Naive thymus-derived CD4-positive, alpha-beta T cell (primary cell): ENCODE measurements at regions not wholly inside any gene's neighbourhood (a gene's known extent, or its start where the extent isn't known, plus 50 kb on each side); places are given as distances from the start of the nearest gene placed in this dataset.

Source experiments
- ATAC-seq: fragments of 150-1000 bp; cut with Tn5 transposase; 2 replicates; pipeline ENCODE4 v1.10.0; 2021; ENCODE audit warnings: mild to moderate bottlenecking, moderate library complexity
- CTCF ChIA-PET: fragments of 350-600 bp; sonication (Branson Sonifier 250); formaldehyde crosslinking; loops from one replicate; lab custom pipeline; 2021; ENCODE audit warnings: antibody characterized with exemption; lab: Charles Lee
- POLR2A ChIA-PET: fragments of 350-600 bp; sonication (Branson Sonifier 250); formaldehyde crosslinking; loops from one replicate; lab custom pipeline; 2021; ENCODE audit warnings: antibody characterized with exemption, inconsistent platforms; lab: Charles Lee
- DNase-seq, 9 donors: peaks; one replicate each; pipeline versions ENCODE4 v3.0.0 to v3.0.0-alpha.2; 2020 to 2022; ENCODE audit warnings: mixed read lengths in 1 of 9
- H3K27ac ChIP-seq: one replicate; pipeline ENCODE4 v1.7.0; 2013; ENCODE audit warnings: mild to moderate bottlenecking, low read depth, low read length, moderate library complexity
- H3K27me3 ChIP-seq, 2 donors: one replicate each; pipeline ENCODE4 v1.7.0; 2013; ENCODE audit warnings: low read length in 2 of 2, mild to moderate bottlenecking in 2 of 2, moderate library complexity in 2 of 2; ENCODE audit not compliant: control insufficient read depth in 2 of 2, insufficient read depth in 2 of 2
- H3K36me3 ChIP-seq, 3 experiments: 1 replicate in 2 of 3; 2 replicates in 1 of 3; pipeline ENCODE4 v1.7.0; 2013; ENCODE audit warnings: low read length in 3 of 3, mild to moderate bottlenecking in 3 of 3, moderate library complexity in 1 of 3; ENCODE audit not compliant: insufficient read depth in 3 of 3, control insufficient read depth in 2 of 3
- H3K4me1 ChIP-seq, 2 donors: one replicate each; pipeline ENCODE4 v1.7.0; 2013; ENCODE audit warnings: low read length in 2 of 2, mild to moderate bottlenecking in 2 of 2, moderate library complexity in 1 of 2; ENCODE audit not compliant: control insufficient read depth in 2 of 2, insufficient read depth in 2 of 2
- H3K4me3 ChIP-seq: 2 replicates; pipeline ENCODE4 v1.7.0; 2013; ENCODE audit warnings: mild to moderate bottlenecking, low read length
- H3K9me3 ChIP-seq, 3 experiments: 1 replicate in 2 of 3; 2 replicates in 1 of 3; pipeline ENCODE4 v1.7.0; 2013; ENCODE audit warnings: low read length in 3 of 3; ENCODE audit not compliant: control insufficient read depth in 2 of 3
- H3K27ac Mint-ChIP-seq, 9 donors: one replicate each; pipeline ENCODE4 v1.8.0; 2020 to 2022; ENCODE audit warnings: mixed read lengths in 9 of 9, mild to moderate bottlenecking in 8 of 9, moderate library complexity in 5 of 9, inconsistent platforms in 2 of 9
- H3K27me3 Mint-ChIP-seq, 5 donors: one replicate each; pipeline ENCODE4 v1.8.0; 2021 to 2022; ENCODE audit warnings: mixed read lengths in 5 of 5, mild to moderate bottlenecking in 1 of 5
- H3K36me3 Mint-ChIP-seq, 5 donors: one replicate each; pipeline ENCODE4 v1.8.0; 2020 to 2022; ENCODE audit warnings: mixed read lengths in 5 of 5, mild to moderate bottlenecking in 3 of 5, inconsistent platforms in 1 of 5
- H3K4me1 Mint-ChIP-seq, 7 donors: one replicate each; pipeline ENCODE4 v1.8.0; 2020 to 2022; ENCODE audit warnings: mixed read lengths in 7 of 7, mild to moderate bottlenecking in 3 of 7, inconsistent platforms in 1 of 7
- H3K4me3 Mint-ChIP-seq, 10 donors: one replicate each; pipeline ENCODE4 v1.8.0; 2020 to 2022; ENCODE audit warnings: mild to moderate bottlenecking in 10 of 10, mixed read lengths in 10 of 10, moderate library complexity in 6 of 10, inconsistent platforms in 2 of 10
- H3K9me3 Mint-ChIP-seq, 11 donors: one replicate each; pipeline ENCODE4 v1.8.0; 2020 to 2022; ENCODE audit warnings: mixed read lengths in 11 of 11, mild to moderate bottlenecking in 4 of 11, inconsistent platforms in 1 of 11, moderate library complexity in 1 of 11
- intact Hi-C, 2 donors: fragments of 100-400 bp; cut with micrococcal nuclease; formaldehyde crosslinking; loops; one replicate each; pipeline ENCODE4 v1.15.1; 2023

- Histone ChIP-seq H3K9me3 (no peaks in the 10 kb centered on the region), H3K36me3 (no peaks in the 10 kb centered on the region), H3K27me3 (no peaks in the 10 kb centered on the region), H3K4me1 (peaks cover 5% of the 10 kb centered on the region in 2 donors), H3K27ac (no peak overlapping the region), H3K4me3 (no peak overlapping the region)
- intact Hi-C loops = no loop called here
- Mint-ChIP-seq H3K9me3 (peaks cover 0 to 3% (median 0%) of the 10 kb centered on the region in 11 donors), H3K27me3 (peaks cover 0 to 10% (median 4%) of the 10 kb centered on the region in 5 donors), H3K4me1 (peaks cover 0 to 14% (median 9%) of the 10 kb centered on the region in 7 donors), H3K4me3 (no peak overlapping the region), H3K36me3 (peaks cover 0 to 4% (median 1%) of the 10 kb centered on the region in 5 donors), H3K27ac (no peak overlapping the region)
- DNase-seq = no peak
- ChIA-PET POLR2A (no interaction called here), CTCF (no interaction called here)
- ATAC-seq = no peak
Measured at GRCh38 chr13:33528896-33529295, 243.3 kb upstream of the STARD13 start.

- ATAC-seq = no peak
- H3K9me3 ChIP-seq = no peaks in the 10 kb centered on the region
- CTCF ChIA-PET = no interaction called here
Measured at GRCh38 chr13:33531484-33531883, 245.9 kb upstream of the STARD13 start.

GRCh38 chr13:33535061-33535460 lies 249.5 kb upstream of the STARD13 start:
- Mint-ChIP-seq H3K4me1 (peaks cover 0 to 14% (median 6%) of the 10 kb centered on the region in 7 donors), H3K27ac (no peak overlapping the region), H3K9me3 (peaks cover 0 to 3% (median 0%) of the 10 kb centered on the region in 11 donors), H3K27me3 (peaks cover 0 to 4% (median 0%) of the 10 kb centered on the region in 5 donors), H3K4me3 (no peak overlapping the region), H3K36me3 (peaks cover 0 to 6% (median 1%) of the 10 kb centered on the region in 5 donors)
- ATAC-seq (no peak), DNase-seq (no peak)
- intact Hi-C loops = no loop called here
- ChIA-PET CTCF (no interaction called here), POLR2A (no interaction called here)
- H3K27me3 ChIP-seq = no peaks in the 10 kb centered on the region
- H3K36me3 ChIP-seq = no peaks in the 10 kb centered on the region
- no peak overlapping the region for H3K4me3 ChIP-seq
- no peak overlapping the region for H3K27ac ChIP-seq
- no peaks in the 10 kb centered on the region for H3K4me1 ChIP-seq
- H3K9me3 ChIP-seq = no peaks in the 10 kb centered on the region

More at GRCh38 chr13:33531484-33531883, 245.9 kb upstream of the STARD13 start:
- POLR2A ChIA-PET = interaction anchor here (1.0 kb wide), 1 partner anchor 12 kb away, joined by 3 read pairs; no protein-coding TSS in a partner anchor
- intact Hi-C loops = no loop called here
- Mint-ChIP-seq H3K4me3 (no peak overlapping the region), H3K27me3 (peaks cover 0 to 10% (median 4%) of the 10 kb centered on the region in 5 donors), H3K9me3 (peaks cover 0 to 3% (median 0%) of the 10 kb centered on the region in 11 donors), H3K36me3 (peaks cover 0 to 6% (median 1%) of the 10 kb centered on the region in 5 donors), H3K4me1 (peaks cover 6 to 17% (median 9%) of the 10 kb centered on the region in 7 donors), H3K27ac (no peak overlapping the region)
- H3K36me3 ChIP-seq = no peaks in the 10 kb centered on the region
- H3K4me3 ChIP-seq = no peak overlapping the region
- no peak overlapping the region for H3K27ac ChIP-seq
- H3K4me1 ChIP-seq = peaks cover 2% of the 10 kb centered on the region in 2 donors
- no peaks in the 10 kb centered on the region for H3K27me3 ChIP-seq
- no peak for DNase-seq

- Histone ChIP-seq H3K4me1 (peaks cover 12 to 15% of the 10 kb centered on the region in 2 donors), H3K4me3 (no peak overlapping the region), H3K9me3 (no peaks in the 10 kb centered on the region), H3K36me3 (no peaks in the 10 kb centered on the region), H3K27ac (no peak overlapping the region), H3K27me3 (no peaks in the 10 kb centered on the region)
- Mint-ChIP-seq H3K4me1 (peaks cover 12 to 29% (median 21%) of the 10 kb centered on the region in 7 donors), H3K9me3 (peaks cover 0 to 6% (median 0%) of the 10 kb centered on the region in 11 donors), H3K27ac (peak overlapping the region in 3 of 9 donors; percentile 6 to 58 (median 13)), H3K4me3 (no peak overlapping the region), H3K27me3 (no peaks in the 10 kb centered on the region), H3K36me3 (peaks cover 0 to 11% (median 0%) of the 10 kb centered on the region in 5 donors)
- DNase-seq (no peak), ATAC-seq (no peak)
- intact Hi-C loops = no loop called here
- ChIA-PET POLR2A (no interaction called here), CTCF (no interaction called here)
Measured at GRCh38 chr13:33536601-33537000, 251.0 kb upstream of the STARD13 start.

- H3K4me3 ChIP-seq = no peak overlapping the region
- no peaks in the 10 kb centered on the region for H3K9me3 ChIP-seq
- no peak overlapping the region for H3K4me3 Mint-ChIP-seq
- peaks cover 12 to 30% (median 25%) of the 10 kb centered on the region in 7 donors for H3K4me1 Mint-ChIP-seq
- intact Hi-C loops = no loop called here
- no peak for DNase-seq
- CTCF ChIA-PET = no interaction called here
- no peak overlapping the region for H3K27ac ChIP-seq
- no peak for ATAC-seq
- peaks cover 0 to 6% (median 0%) of the 10 kb centered on the region in 11 donors for H3K9me3 Mint-ChIP-seq
- H3K36me3 Mint-ChIP-seq = peaks cover 0 to 11% (median under 1%) of the 10 kb centered on the region in 5 donors
- no peaks in the 10 kb centered on the region for H3K27me3 ChIP-seq
- no peaks in the 10 kb centered on the region for H3K36me3 ChIP-seq
- peak overlapping the region in 1 of 9 donors; percentile 56 for H3K27ac Mint-ChIP-seq
- H3K4me1 ChIP-seq = peaks cover 14 to 18% of the 10 kb centered on the region in 2 donors
- H3K27me3 Mint-ChIP-seq = no peaks in the 10 kb centered on the region
- POLR2A ChIA-PET = no interaction called here
Measured at GRCh38 chr13:33537026-33537425, 251.5 kb upstream of the STARD13 start.

GRCh38 chr13:33537676-33538075 lies 252.1 kb upstream of the STARD13 start:
- Histone ChIP-seq H3K27me3 (no peaks in the 10 kb centered on the region), H3K36me3 (no peaks in the 10 kb centered on the region), H3K4me3 (no peak overlapping the region), H3K4me1 (peaks cover 14 to 18% of the 10 kb centered on the region in 2 donors), H3K9me3 (no peaks in the 10 kb centered on the region), H3K27ac (no peak overlapping the region)
- Mint-ChIP-seq H3K9me3 (peaks cover 0 to 6% (median 0%) of the 10 kb centered on the region in 11 donors), H3K4me1 (peaks cover 12 to 30% (median 27%) of the 10 kb centered on the region in 7 donors), H3K27ac (peak overlapping the region in 4 of 9 donors; percentile 51 to 59 (median 55)), H3K27me3 (no peaks in the 10 kb centered on the region), H3K4me3 (no peak overlapping the region), H3K36me3 (peaks cover 0 to 11% (median 4%) of the 10 kb centered on the region in 5 donors)
- intact Hi-C loops = no loop called here
- CTCF ChIA-PET = no interaction called here
- POLR2A ChIA-PET = no interaction called here
- no peak for ATAC-seq
- no peak for DNase-seq

GRCh38 chr13:33541456-33541855 lies 255.9 kb upstream of the STARD13 start:
- Histone ChIP-seq H3K27ac (peak overlapping the region; percentile 99), H3K36me3 (no peaks in the 10 kb centered on the region), H3K9me3 (no peaks in the 10 kb centered on the region), H3K4me1 (peaks cover 27 to 35% of the 10 kb centered on the region in 2 donors), H3K4me3 (peak overlapping the region; percentile 76), H3K27me3 (no peaks in the 10 kb centered on the region)
- peak in 2 of 9 donors; percentile 1 to 10 for DNase-seq
- H3K27me3 Mint-ChIP-seq = no peaks in the 10 kb centered on the region
- ChIA-PET POLR2A (interaction anchor here (0.6 to 0.8 kb wide), 3 partner anchors 736 to 1038 kb away, joined by 3 read pairs; no protein-coding TSS in a partner anchor), CTCF (no interaction called here)
- H3K9me3 Mint-ChIP-seq = peaks cover 0 to 6% (median 0%) of the 10 kb centered on the region in 11 donors
- H3K4me1 Mint-ChIP-seq = peaks cover 24 to 59% (median 44%) of the 10 kb centered on the region in 7 donors
- intact Hi-C loops = loop anchor here (5.0 to 10.0 kb wide), 9 partner anchors 334 to 1623 kb away; partner anchors contain the start of genes FRY (in 1 of the 2) and NBEA (in 1 of the 2)
- H3K36me3 Mint-ChIP-seq = peaks cover 0 to 9% (median 0%) of the 10 kb centered on the region in 5 donors
- no peak for ATAC-seq
- peak overlapping the region; percentile 86 to 98 (median 95) for H3K4me3 Mint-ChIP-seq
- H3K27ac Mint-ChIP-seq = peak overlapping the region; percentile 98 to 100 (median 100)
